RWPE1 (cell line): ENCODE measurements at regions not wholly inside any gene's neighbourhood (a gene's known extent, or its start where the extent isn't known, plus 50 kb on each side); places are given as distances from the start of the nearest gene placed in this dataset.

ENCODE experiments used
- CTCF ChIA-PET: fragments of 350-600 bp; sonication (Branson Sonifier 250); formaldehyde crosslinking; extraction: SDS; loops from one replicate; lab custom pipeline; 2021; lab: Yijun Ruan, JAX
- POLR2A ChIA-PET: fragments of 400-600 bp; formaldehyde crosslinking; extraction: SDS; loops from one replicate; lab custom pipeline; 2020; ENCODE audit warnings: antibody characterized with exemption; ENCODE audit not compliant: low non-redundant PET; lab: Yijun Ruan, JAX
- DNase-seq: peaks from one replicate; pipeline ENCODE4 v3.0.0; 2012; ENCODE audit warnings: low spot score
- H3K27ac ChIP-seq: fragments of 450-650 bp; 2 replicates; pipeline ENCODE4 v1.5.1; 2017
- CTCF ChIP-seq: fragments of 450-650 bp; conservative IDR thresholded peaks from 2 replicates; pipeline ENCODE4 v1.5.1; 2017; ENCODE audit warnings: low read depth, mild to moderate bottlenecking

GRCh38 chr14:97571201-97571600 is 774.0 kb downstream of the VRK1 start:
- ChIA-PET CTCF (no interaction called here), POLR2A (no interaction called here)
- DNase-seq: no peak
- H3K27ac ChIP-seq: no peak overlapping the region
- no peak for TF ChIP-seq CTCF

- DNase-seq: no peak
- CTCF ChIA-PET: interaction anchor here (0.7 kb wide), 1 partner anchor 1723 kb away, joined by 3 read pairs; no protein-coding TSS in a partner anchor
- no peak overlapping the region for H3K27ac ChIP-seq
- POLR2A ChIA-PET: no interaction called here
- no peak for TF ChIP-seq CTCF
Measured at GRCh38 chr14:97571866-97572555, 774.8 kb downstream of the VRK1 start.

GRCh38 chr14:97572583-97573458 is 775.6 kb downstream of the VRK1 start:
- TF ChIP-seq CTCF: no peak
- ChIA-PET POLR2A (no interaction called here), CTCF (interaction anchor here (0.7 kb wide), 1 partner anchor 581 kb away, joined by 5 read pairs; no protein-coding TSS in a partner anchor)
- H3K27ac ChIP-seq: no peak overlapping the region
- DNase-seq: no peak

- no peak for DNase-seq
- POLR2A ChIA-PET: interaction anchor here (0.5 kb wide), 1 partner anchor 938 kb away, joined by 3 read pairs; no protein-coding TSS in a partner anchor
- no peak for TF ChIP-seq CTCF
- CTCF ChIA-PET: no interaction called here
- no peak overlapping the region for H3K27ac ChIP-seq
Measured at GRCh38 chr14:97575677-97576076, 778.5 kb downstream of the VRK1 start.

GRCh38 chr14:97578982-97579548 is 781.9 kb downstream of the VRK1 start:
- H3K27ac ChIP-seq: no peak overlapping the region
- TF ChIP-seq CTCF: no peak
- DNase-seq: no peak
- POLR2A ChIA-PET: no interaction called here
- CTCF ChIA-PET: interaction anchor here (0.5 to 0.6 kb wide), 2 partner anchors 44 to 50 kb away, joined by 3 read pairs; no protein-coding TSS in a partner anchor

- no peak for TF ChIP-seq CTCF
- peak; percentile 5 for DNase-seq
- no peak overlapping the region for H3K27ac ChIP-seq
- POLR2A ChIA-PET: no interaction called here
- CTCF ChIA-PET: no interaction called here
Measured at GRCh38 chr14:97581016-97581415, 783.8 kb downstream of the VRK1 start.
